Daoy (cell line): ENCODE measurements at regions not wholly inside any gene's neighbourhood (a gene's known extent, or its start where the extent isn't known, plus 50 kb on each side); places are given as distances from the start of the nearest gene placed in this dataset.

Experiments used
- DNase-seq: peaks from one replicate; pipeline ENCODE4 v3.0.0-alpha.2; 2015; ENCODE audit warnings: low read depth

GRCh38 chr1:229088711-229089110, 182.2 kb upstream of the RAB4A start:
- no peak for DNase-seq

GRCh38 chr1:229089586-229090208, 181.2 kb upstream of the RAB4A start:
- no peak for DNase-seq

- no peak for DNase-seq
These were observed 179.2 kb upstream of the RAB4A start for GRCh38 chr1:229091721-229092136.

GRCh38 chr1:229092377-229093237, 178.3 kb upstream of the RAB4A start:
- DNase-seq, result no peak

GRCh38 chr1:229093238-229093540, 177.7 kb upstream of the RAB4A start:
- no peak for DNase-seq

GRCh38 chr1:229093609-229094336, 177.1 kb upstream of the RAB4A start:
- DNase-seq, result no peak

GRCh38 chr1:229094476-229095311, 176.2 kb upstream of the RAB4A start:
- peak; percentile 77 for DNase-seq

GRCh38 chr1:229095325-229095724, 175.6 kb upstream of the RAB4A start:
- DNase-seq, result no peak

GRCh38 chr1:229097356-229097755, 173.6 kb upstream of the RAB4A start:
- peak; percentile 45 for DNase-seq

- DNase-seq, result no peak
These were observed 172.6 kb upstream of the RAB4A start for GRCh38 chr1:229098361-229098760.

- no peak for DNase-seq
These were observed 171.9 kb upstream of the RAB4A start for GRCh38 chr1:229098903-229099578.

- DNase-seq, result no peak
These were observed 169.7 kb upstream of the RAB4A start for GRCh38 chr1:229101011-229101871.

- no peak for DNase-seq
These were observed 168.0 kb upstream of the RAB4A start for GRCh38 chr1:229102741-229103391.

GRCh38 chr1:229104654-229105053, 166.3 kb upstream of the RAB4A start:
- DNase-seq, result no peak

GRCh38 chr1:229105109-229105508, 165.8 kb upstream of the RAB4A start:
- no peak for DNase-seq

- DNase-seq, result no peak
These were observed 164.9 kb upstream of the RAB4A start for GRCh38 chr1:229105822-229106525.

GRCh38 chr1:229106526-229107125, 164.3 kb upstream of the RAB4A start:
- no peak for DNase-seq

GRCh38 chr1:229107304-229107815, 163.6 kb upstream of the RAB4A start:
- no peak for DNase-seq

GRCh38 chr1:229107972-229108371, 162.9 kb upstream of the RAB4A start:
- DNase-seq, result no peak
